GM21447 (cell line): ENCODE measurements at regions not wholly inside any gene's neighbourhood (a gene's known extent, or its start where the extent isn't known, plus 50 kb on each side); places are given as distances from the start of the nearest gene placed in this dataset.
"Not testable (repeated sequence)": the region's sequence is repeated elsewhere in the genome, so short reads cannot be mapped to it uniquely, and the experiment has no call there.

Experiments
- ATAC-seq: cut with Tn5 transposase; IDR thresholded peaks from one replicate; pipeline ENCODE4 v1.9.1; 2021; ENCODE audit not compliant: unreplicated experiment

DNA sequence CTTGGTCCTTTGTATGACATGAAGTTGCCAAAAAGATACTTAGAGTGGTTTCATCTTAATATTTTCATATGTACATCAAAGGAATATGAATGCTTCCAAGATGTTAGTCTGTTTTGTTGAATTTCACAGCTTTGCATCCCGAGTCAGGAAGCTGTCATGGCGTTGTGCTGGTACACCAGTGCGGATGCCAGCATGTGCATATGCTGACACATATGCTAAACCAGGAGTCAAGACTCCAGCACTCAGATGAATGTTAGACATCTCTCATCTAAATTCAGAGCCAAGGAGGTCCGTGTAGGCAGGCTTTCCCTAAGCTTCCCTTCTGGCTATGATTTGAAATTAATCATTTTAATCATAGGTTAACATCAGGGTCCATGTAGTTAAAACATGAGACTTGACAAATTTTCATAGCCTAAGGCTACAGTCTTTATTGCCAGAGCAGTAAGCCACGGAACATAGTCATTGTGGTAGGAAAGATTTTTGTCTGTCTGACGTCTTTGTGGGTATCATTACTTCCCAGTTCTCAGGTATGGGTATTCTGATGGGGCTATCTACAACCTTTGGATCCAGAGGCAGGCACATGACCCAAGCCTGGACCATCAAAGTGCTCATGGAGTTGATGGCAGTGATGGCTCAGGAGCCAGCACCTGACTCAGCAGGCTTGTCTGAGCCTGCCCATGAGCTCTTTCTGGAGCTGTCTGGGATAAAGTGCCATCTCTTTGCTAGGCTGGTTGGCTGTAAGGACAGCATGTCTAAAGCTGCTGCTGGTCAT is 246.1 kb downstream of the KCNRG start:
- ATAC-seq = no peak

DNA sequence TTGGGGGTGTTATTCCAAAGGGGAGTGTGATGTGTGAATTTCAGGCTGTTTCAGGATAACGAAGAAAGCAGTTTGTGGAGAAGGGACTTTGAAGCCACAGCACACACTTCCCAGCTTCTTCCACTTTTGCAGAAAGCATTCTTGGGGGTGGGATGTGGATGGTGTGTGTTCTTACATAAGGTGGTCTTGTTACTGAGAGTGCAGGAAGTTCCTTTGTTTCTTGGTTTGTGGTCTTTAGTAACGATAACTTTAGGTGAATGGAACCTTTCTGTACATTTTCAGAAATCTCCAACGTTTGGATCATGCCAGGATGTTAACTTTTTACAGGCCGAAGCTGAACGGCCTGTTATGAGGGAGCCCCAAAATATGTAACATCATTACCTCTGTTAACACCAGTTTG is 251.8 kb downstream of the KCNRG start:
- ATAC-seq = no peak

DNA sequence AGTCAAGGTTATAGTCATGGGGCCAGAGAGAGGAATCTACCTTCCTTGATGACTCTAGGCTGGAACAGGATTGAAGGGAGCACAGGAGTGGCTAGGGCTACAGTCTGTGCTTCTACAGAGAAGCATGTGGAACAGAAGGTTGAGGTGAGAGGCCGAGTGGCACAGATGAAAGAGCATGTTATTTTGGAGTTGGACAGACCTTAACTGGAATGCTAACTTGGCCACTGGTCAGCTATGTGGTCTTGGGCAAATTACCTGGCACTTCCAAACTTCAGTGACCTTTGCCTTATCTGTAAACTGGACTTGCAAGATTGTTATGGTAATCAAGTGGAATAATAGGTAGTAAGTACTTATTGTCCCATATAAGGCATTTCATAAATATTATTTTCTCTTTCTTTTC is 252.7 kb downstream of the KCNRG start:
- ATAC-seq = no peak

DNA sequence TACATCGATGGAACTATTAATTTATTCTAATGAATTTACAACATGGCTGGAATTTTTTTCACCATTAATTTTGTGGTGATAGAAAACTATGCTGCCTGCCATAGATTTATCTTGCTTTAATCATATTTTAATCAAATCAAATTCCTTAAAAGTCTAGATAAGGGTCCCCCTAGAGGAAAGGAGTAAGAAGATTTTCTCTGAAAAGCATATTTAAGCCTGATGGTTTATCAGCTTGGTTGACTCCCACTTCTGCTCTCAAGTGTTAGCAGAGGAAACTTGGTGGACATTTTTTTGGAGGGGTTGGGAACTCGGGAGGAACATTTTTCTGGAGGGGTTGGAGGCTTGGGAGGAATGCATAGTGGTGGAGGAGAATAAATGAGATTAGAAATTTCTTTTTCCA is 253.3 kb downstream of the KCNRG start:
- ATAC-seq = no peak

DNA sequence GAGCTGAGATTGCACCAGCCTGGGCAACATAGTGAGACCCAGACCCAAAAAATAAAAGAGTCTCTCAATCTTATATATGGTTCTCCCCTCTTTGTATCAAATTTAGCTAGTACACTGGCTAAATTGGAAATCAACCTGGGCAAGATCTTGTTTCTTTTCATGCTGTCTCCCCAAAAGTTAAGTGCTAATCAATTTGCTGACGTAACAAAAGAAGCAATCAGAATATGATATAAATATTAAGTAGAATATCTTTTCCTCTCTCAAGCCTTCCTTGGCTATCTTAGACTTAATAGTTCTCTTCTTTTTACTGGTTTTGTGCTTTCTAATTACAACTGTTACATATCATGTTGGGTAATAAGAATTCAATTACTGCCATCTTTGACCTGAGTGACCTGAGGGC is 258.9 kb downstream of the KCNRG start:
- ATAC-seq = no peak

DNA sequence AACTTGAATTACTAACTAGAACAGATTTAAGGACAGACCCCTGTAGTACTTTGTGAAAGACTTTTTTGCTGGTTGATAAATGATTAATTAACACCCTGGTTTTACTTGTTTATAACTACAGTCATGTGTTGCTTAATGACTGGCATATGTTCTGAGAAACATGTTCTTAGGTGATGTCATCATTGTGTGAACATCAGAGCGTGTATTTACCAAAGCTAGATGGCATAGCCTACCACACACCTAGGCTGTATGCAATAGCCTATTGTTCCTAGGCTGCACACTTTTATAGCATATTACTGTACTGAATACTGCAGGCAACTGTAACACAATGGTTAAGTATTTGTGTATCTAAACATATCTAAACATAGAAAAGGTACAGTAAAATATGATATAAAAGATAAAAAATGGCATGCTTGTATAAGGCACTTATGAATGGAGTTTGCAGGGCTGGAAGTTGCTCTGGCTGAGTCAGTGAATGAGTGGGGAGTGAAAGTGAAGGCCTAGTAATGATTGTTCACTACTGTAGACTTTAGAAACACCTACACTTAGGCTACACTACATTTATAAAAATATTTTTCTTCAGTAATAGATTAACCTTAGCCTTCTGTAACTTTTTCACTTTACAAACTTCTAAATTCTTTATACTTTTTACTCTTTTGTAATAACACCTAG is 260.3 kb downstream of the KCNRG start:
- no peak for ATAC-seq

DNA sequence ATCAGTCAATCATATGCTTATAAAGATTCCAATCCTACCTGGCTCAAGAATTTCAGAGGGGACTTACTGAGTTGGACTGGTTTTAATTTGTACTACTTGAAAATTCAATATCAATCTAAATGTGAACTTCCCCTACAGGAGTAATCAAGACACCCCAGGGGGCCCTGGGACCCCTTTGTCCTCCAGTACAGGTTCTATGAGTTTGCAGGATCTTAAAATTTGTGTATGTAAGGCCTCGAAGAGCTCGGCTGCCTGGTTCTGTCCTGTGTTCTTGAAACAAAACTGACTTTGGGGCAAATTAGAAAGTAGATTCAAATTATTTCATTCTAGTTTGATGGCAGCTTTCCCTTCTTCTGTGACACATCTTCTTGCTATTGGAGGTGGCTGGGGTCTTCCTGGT is 261.3 kb downstream of the KCNRG start:
- no peak for ATAC-seq

DNA sequence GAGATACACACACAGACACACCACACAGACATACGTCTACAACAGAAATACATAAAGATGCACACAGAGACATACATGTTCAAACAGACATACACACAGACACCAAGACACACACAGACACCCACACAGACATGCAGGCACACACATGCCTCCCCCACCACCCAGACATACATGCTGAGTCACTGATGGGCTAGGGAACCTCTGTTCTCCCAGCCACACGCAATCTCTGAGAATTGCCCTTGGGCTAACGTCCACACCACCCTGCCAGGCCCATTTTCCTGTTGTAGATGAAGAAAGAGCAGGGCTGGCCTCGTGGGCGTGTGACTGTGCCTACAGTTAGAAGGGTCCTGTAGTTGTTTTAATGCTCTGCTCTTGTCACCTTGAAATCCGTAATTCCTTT is 261.9 kb downstream of the KCNRG start:
- no peak for ATAC-seq

DNA sequence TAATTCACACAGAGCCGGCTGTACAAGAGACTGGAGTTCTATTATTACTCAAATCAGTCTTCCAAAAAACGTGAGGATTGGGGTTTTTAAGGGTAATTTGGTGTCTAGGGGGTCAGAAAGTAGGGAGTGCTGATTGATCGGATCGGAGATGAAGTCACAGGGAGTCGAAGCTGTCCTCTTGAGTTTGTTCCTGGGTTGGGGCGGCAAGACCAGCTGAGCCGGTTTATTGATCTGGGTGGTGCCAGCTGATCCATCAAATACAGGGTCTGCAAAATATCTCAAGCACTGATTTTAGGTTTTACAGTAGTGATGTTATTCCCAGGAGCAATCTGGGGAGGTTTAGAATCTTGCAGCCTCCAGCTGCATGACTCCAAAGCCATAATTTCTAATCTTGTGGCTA is 262.7 kb downstream of the KCNRG start:
- no peak for ATAC-seq

DNA sequence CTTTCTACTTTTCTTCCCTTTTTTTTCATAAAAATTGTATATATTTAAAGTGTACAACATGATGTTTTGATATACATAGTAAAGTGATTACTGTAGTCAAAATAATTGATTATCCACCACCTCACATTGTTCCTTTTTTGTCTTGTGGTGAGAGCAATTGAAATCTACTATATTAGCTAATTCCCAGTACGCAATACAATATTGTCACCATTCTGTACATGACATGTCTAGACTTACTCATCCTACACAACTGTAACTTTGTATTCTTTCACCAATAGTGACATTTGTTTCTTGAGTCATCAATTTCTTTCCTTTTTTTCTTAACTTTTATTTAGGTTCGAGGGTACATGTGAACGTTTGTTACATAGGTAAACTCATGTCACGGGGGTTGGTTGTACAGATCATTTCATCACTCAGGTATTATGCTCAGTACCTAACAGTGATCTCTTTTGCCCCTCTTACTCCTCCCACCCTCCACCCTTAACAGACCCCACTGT is 265.2 kb downstream of the KCNRG start:
- no peak for ATAC-seq

DNA sequence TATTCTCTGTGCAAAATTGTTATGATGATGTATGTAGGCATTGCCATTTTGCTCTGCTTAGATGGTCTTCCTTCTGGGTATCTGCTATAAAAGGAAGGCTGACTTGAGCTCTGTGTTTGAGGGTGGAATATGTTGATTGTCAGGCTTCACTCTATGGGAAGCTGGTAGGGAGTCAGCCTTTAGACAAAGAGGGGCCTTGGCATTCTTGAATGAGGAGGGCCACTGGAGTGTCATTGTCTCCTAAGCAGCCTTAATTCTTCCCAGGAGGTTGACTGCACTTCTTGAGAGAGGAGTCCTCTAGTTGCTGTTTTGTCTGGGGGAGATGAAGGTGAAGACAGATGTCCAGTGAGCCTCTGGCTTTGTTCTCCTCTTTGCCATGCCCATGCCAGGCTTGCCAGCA is 266.8 kb downstream of the KCNRG start:
- ATAC-seq = no peak

DNA sequence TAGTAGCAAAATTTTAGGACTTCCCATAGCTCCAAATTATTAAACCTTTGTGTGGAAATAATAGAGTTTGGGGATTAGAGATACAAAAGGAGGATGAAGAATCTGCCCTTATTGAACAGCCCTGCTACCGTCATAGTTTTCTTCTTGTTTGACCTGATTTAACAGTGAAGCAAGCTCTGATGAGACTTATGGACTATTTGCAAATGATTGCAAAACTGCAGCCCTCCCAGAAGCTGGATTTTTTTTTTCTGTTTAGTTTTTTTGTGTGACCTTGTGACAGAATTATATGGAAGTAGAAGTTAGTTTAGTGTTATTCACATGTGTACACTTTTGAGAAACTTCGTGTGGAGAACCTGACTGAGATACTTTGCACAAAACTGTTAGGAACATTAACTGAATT is 267.8 kb downstream of the KCNRG start:
- ATAC-seq = no peak

DNA sequence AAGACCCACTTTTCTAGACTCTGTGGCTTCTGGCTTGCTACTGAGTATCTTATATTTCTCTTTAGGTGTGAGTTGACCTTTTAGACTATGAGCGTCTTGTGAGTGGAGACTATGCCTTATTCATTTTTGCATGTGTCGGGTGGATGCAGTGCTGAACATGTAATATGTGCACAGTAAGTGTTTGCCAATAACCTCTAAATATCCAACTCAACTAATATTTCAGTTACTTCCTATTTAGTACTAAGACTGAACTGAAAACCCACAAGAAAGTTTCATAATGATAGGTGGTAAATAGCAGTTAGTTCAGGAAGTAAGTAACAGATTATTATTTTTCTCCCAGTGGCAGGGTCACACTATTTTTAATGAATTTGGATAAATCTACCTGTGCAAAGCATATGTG is 269.3 kb downstream of the KCNRG start:
- no peak for ATAC-seq

DNA sequence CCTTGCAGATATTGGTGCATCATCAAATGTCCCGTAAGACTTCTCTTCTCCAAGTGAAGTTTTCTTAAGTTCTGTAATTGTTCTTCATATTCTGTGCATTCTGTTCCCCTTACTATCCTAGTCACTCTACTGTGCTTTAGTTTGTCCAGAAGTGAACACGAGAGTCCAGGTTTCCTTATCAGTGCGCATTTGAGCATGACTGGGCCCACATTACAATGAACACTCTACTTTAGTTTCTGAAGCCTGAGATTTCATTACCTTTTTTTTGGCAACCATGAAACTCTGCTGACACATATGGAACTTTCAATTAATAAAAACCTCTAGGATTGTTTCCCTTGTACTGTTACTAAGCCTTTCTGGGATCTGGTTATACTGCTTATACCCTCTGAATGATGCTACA is 270.0 kb downstream of the KCNRG start:
- ATAC-seq = no peak

DNA sequence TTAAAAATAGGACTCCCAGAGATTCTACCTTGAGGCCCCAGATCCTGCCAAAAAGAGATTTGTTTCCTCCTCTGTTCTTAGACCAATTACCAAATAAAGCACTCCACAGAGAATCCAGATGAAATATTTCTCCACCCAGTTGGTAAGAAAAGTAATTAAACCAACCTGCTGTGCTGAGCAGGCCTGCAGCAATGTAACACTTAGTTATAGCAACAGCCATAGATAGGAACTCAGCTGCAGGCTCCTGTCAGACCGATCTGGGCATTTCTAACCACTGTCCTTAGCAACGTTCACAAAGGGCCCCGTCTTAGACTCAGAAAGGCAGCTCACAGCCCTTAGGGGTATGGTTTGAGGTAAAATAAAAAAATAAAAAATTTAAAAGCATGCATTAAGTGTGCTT is 271.1 kb downstream of the KCNRG start:
- no peak for ATAC-seq

DNA sequence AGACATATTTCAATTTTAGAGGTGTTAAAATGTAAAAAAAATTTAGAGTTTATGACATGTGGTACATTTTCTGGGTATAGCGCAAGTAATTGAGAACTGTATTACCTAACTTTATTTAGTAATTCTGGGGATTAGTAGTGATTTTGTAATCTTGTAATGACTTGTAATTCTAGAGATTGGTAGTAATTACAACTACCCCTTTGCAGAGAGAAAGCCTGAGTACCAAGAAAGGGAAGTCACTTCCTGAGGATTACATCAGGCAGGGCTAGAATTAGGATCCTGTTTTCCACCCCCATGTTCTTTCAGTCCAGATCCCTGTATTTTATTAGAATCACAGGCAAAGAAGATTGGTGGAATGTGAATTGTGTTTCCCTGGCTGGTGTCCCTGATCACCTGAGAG is 274.9 kb downstream of the KCNRG start:
- ATAC-seq = no peak

DNA sequence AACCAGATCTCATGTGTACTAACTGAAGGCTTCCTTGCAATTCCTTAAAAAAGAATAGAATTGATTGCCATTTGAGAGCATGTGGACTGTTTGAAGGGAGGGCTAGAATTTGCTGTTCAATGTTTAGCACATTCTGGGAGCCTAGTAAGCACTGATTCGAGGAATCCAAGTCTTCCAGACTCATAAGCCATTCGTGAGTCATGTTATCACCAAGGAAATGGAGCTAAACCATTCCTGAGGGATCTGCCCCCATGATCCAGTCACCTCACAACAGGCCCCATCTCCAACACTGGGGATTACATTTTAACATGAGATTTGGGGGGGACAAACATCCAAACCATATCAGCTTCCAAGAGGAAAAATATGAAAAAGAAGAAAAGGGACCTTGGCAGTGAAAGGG is 276.4 kb downstream of the KCNRG start:
- ATAC-seq = no peak

DNA sequence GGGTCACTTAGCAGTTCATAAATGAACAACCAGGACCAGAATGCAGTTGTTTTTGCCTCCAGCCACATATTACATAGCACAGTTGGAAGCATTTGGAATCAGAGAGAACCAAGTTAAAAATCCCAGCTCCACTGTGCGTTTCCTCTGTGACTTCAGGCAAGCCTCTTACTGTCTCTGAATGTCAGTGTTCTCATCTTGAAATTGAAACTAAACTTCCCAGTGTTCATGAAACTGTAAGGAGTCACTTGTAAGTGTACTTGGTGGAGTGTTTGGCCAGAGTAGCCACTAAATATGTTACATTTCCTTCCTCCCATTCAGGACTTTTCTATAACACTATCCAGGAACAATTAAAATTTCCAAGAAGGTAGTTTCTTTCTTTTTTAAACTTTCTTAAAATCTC is 276.8 kb downstream of the KCNRG start:
- ATAC-seq = no peak

DNA sequence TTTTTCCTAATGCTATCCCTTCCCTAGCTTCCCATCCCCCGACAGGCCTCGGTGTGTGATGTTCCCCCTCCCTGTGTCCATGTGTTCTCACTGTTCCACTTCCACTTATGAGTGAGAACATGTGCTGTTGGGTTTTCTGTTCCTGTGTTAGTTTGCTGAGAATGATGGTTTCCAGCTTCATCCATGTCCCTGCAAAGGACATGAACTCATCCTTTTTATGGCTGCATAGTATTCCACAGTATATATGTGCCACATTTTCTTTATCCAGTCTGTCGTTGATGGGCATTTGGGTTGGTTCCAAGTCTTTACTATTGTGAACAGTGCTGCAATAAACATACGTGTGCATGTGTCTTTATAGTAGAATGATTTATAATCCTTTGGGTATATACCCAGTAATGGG is 279.2 kb downstream of the KCNRG start:
- not testable (repeated sequence) for ATAC-seq

DNA sequence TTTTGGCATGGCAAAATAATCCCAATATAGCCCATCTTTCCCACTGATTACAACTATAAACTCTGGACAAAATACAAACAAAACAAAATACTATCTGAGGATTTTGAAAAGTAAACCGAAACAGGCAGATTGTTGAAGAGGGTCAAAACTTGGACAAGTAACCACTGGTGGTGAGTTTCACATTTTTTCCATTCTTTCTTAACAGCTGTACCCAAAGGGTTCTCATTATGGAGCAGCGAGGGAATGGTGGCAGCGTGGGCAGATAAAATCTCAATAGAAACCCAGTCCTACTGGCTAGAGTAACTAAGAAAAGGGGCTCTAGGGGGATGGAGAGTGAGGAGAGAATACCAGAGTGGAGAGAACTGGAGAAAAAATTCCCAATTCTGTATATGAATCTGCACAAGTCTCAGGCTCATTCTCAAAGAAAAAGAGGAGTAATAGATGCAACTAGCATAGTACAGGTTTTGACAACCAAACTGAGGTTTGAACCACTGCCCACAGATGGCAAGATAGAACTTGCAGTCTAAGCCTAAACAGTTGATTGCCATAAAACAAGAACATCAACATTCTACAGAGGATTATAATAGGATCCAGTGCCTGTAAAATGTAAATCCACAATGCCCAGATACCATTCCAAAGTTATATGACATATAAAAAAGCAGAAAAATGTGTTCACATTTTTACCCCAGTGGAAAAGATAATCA is 284.5 kb downstream of the KCNRG start:
- ATAC-seq = no peak

DNA sequence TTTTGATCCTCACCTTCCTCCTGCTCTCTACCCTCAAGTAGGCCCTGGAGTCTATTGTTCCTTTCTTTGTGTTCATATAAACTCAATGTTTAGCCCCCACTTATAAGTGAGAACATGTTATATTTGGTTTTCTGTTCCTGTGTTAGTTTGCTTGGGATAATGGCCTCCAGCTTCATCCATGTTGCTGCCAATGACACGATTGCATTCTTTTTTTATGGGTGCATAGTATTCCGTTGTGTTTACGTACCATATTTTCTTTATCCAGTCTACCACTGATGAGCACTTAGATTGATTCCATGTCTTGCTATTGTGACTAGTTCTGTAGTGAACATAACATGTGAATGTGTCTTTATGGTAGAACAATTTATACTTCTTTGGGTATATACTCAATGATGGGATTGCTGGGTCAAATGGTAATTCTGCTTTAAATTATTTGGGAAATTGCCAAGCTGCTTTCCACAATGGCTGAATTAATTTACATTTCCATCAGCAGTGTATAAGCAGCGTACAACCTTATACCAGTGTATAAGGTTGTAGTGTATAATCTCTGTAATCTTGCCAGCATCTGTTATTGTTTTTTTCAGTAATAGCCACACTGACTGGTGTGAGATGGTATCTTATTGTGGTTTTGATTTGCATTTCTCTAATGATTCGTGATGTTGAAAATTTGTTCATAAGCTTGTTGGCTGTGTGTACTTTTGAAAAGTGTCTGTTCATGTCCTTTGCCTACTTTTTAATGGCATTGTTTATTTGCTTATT is 288.9 kb downstream of the KCNRG start:
- ATAC-seq = no peak
